A673 (cell line): ENCODE measurements at regions not wholly inside any gene's neighbourhood (a gene's known extent, or its start where the extent isn't known, plus 50 kb on each side); places are given as distances from the start of the nearest gene placed in this dataset.

Source experiments
- BruUV-seq: library from RNA; stranded (reverse); fragments of 400-500 nt; replicated peaks from 2 replicates; lab custom pipeline; 2021; lab: Mats Ljungman, UMichigan
- CTCF ChIA-PET: fragments of 300-600 bp; sonication (Branson Sonifier 250); formaldehyde crosslinking; loops from one replicate; lab custom pipeline; 2022; ENCODE audit warnings: antibody characterized with exemption; lab: Charles Lee
- POLR2A ChIA-PET: fragments of 300-600 bp; sonication (Branson Sonifier 250); formaldehyde crosslinking; loops from one replicate; lab custom pipeline; 2022; ENCODE audit warnings: antibody characterized with exemption; ENCODE audit not compliant: low non-redundant PET; lab: Charles Lee
- DNase-seq: peaks from one replicate; pipeline ENCODE4 v3.0.0-alpha.2; 2015; ENCODE audit warnings: low spot score
- H3K27ac ChIP-seq: fragments of 200-600 bp; sonication (generic); 2 replicates; pipeline ENCODE4 v1.5.1; 2016; ENCODE audit warnings: mixed run types, low read depth, mild to moderate bottlenecking, mixed read lengths, antibody characterized with exemption, low read length; ENCODE audit not compliant: poor library complexity, severe bottlenecking
- H3K27me3 ChIP-seq: fragments of 200-600 bp; sonication (generic); replicated peaks from 2 replicates; pipeline ENCODE4 v1.6.1; 2017; ENCODE audit warnings: mixed run types, low read depth, mild to moderate bottlenecking, mixed read lengths, antibody characterized with exemption, low read length; ENCODE audit not compliant: insufficient read depth, poor library complexity
- H3K36me3 ChIP-seq: fragments of 200-600 bp; sonication (generic); 2 replicates; pipeline ENCODE4 v1.6.1; 2016; ENCODE audit warnings: mixed run types, mild to moderate bottlenecking, mixed read lengths, antibody characterized with exemption, low read length; ENCODE audit not compliant: insufficient read depth, poor library complexity, severe bottlenecking
- H3K4me1 ChIP-seq: fragments of 200-600 bp; sonication (generic); 2 replicates; pipeline ENCODE4 v1.6.1; 2017; ENCODE audit warnings: mixed run types, mild to moderate bottlenecking, mixed read lengths, antibody characterized with exemption, low read length; ENCODE audit not compliant: insufficient read depth, poor library complexity, severe bottlenecking
- H3K4me3 ChIP-seq: fragments of 200-600 bp; sonication (generic); 2 replicates; pipeline ENCODE4 v1.5.1; 2016; ENCODE audit warnings: low read depth, mixed run types, mild to moderate bottlenecking, mixed read lengths, low read length; ENCODE audit not compliant: poor library complexity, severe bottlenecking
- H3K9me3 ChIP-seq: fragments of 200-600 bp; sonication (generic); 2 replicates; pipeline ENCODE4 v1.6.1; 2016; ENCODE audit warnings: mixed run types, low read depth, mild to moderate bottlenecking, mixed read lengths, antibody characterized with exemption, low read length; ENCODE audit not compliant: poor library complexity, severe bottlenecking
- EZH2 ChIP-seq: fragments of 200-600 bp; sonication (generic); IDR thresholded peaks from 2 replicates; pipeline ENCODE4 v1.6.1; 2017; ENCODE audit warnings: borderline replicate concordance, low read depth, mild to moderate bottlenecking, mixed read lengths, antibody characterized with exemption, low read length; ENCODE audit not compliant: poor library complexity, severe bottlenecking
- intact Hi-C: fragments of 100-400 bp; cut with micrococcal nuclease; formaldehyde crosslinking; loops from one replicate; pipeline ENCODE4 v1.10.0; 2022; ENCODE audit not compliant: unreplicated experiment
- TF ChIP-seq, protein P1 (sequence below): fragments of 300-800, 200-600 bp; sonication (generic); conservative IDR thresholded peaks from 2 replicates; pipeline ENCODE4 v1.5.1; 2017; ENCODE audit warnings: low read depth, mild to moderate bottlenecking, antibody characterized with exemption, low read length, moderate library complexity, mixed read lengths

DNA sequence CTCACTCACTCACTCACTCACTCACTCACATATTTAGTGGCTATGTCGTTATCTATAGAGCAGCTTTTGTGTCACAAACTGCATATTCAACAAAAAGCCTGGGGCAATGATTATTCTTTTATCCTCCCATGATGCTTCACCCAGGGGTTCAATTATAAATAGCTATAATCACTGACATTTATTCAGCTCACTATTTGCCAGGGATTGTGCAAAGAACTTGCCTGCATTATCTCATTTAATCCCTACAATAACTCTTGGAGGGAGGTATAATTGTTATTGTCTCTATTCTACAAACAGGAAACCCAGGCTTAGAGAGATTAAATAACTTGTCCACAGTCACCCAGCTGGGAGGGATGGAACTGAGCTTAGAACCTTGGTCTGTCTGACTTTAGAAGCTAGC is 298.0 kb upstream of the MSX2 start:
- BruUV-seq = no TSS peak
- Histone ChIP-seq H3K27ac (no peak overlapping the region), H3K9me3 (no peaks in the 10 kb centered on the region), H3K4me1 (peaks cover 7% of the 10 kb centered on the region), H3K36me3 (no peaks in the 10 kb centered on the region), H3K4me3 (no peak overlapping the region), H3K27me3 (no peaks in the 10 kb centered on the region)
- DNase-seq = peak; percentile 83
- TF ChIP-seq, protein P1, sequence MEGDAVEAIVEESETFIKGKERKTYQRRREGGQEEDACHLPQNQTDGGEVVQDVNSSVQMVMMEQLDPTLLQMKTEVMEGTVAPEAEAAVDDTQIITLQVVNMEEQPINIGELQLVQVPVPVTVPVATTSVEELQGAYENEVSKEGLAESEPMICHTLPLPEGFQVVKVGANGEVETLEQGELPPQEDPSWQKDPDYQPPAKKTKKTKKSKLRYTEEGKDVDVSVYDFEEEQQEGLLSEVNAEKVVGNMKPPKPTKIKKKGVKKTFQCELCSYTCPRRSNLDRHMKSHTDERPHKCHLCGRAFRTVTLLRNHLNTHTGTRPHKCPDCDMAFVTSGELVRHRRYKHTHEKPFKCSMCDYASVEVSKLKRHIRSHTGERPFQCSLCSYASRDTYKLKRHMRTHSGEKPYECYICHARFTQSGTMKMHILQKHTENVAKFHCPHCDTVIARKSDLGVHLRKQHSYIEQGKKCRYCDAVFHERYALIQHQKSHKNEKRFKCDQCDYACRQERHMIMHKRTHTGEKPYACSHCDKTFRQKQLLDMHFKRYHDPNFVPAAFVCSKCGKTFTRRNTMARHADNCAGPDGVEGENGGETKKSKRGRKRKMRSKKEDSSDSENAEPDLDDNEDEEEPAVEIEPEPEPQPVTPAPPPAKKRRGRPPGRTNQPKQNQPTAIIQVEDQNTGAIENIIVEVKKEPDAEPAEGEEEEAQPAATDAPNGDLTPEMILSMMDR = no peak
- TF ChIP-seq EZH2 = no peak
- intact Hi-C loops = loop anchor here (5.0 kb wide), 1 partner anchor 106 kb away; no protein-coding TSS in a partner anchor
- ChIA-PET POLR2A (no interaction called here), CTCF (no interaction called here)

DNA sequence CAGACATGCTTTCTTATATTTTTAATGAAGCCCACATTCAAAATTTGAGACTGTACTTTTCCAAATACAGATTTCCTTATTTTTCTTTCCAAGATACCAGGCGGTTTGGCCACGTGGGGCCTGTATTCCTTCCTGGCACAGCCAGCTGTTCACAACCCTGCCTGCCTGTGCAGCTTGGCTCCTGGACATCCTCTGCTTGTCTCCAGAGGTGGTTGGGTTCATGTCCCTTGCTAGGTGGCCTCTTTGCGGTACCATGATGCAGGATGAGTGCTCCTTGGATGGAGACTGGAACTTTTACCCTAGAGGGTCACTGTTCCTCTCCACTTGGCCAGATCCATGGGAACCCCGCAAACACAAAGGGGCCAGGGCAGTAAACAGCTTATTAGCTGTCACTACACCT is 297.5 kb upstream of the MSX2 start:
- CTCF ChIA-PET = no interaction called here

DNA sequence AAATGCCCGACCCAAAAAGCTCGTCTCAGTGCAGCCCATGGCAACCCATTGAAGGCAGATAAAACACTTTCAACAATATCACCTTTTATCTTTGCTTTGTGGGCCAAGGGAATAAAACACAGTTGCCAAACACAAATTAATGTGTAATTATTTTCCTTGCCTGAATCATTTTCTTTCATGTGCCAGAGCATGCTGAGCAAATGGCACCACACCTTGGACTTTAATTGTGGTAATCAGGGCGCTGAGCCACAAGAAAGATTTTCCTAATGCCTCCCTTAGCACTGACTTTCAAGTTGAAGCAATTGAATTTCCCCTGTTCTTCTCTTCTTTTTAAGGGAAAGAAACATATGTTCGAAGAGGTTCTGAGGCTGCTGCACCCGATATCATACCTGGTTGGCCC is 297.1 kb upstream of the MSX2 start:
- peaks cover 7% of the 10 kb centered on the region for H3K4me1 ChIP-seq
- ChIA-PET CTCF (no interaction called here), POLR2A (no interaction called here)
- H3K9me3 ChIP-seq = no peaks in the 10 kb centered on the region
- H3K36me3 ChIP-seq = no peaks in the 10 kb centered on the region
- DNase-seq = no peak
- no peak for TF ChIP-seq EZH2
- TF ChIP-seq, protein P1 = no peak
- H3K27ac ChIP-seq = no peak overlapping the region
- no peaks in the 10 kb centered on the region for H3K27me3 ChIP-seq
- BruUV-seq = no TSS peak
- no peak overlapping the region for H3K4me3 ChIP-seq
- intact Hi-C loops = loop anchor here (5.0 kb wide), 1 partner anchor 105 kb away; no protein-coding TSS in a partner anchor

More for the DNA sequence above, 297.5 kb upstream of the MSX2 start:
- H3K27me3 ChIP-seq = no peaks in the 10 kb centered on the region
- TF ChIP-seq, protein P1 = no peak
- TF ChIP-seq EZH2 = no peak
- H3K4me3 ChIP-seq = no peak overlapping the region
- H3K27ac ChIP-seq = no peak overlapping the region
- POLR2A ChIA-PET = no interaction called here
- BruUV-seq = no TSS peak
- intact Hi-C loops = loop anchor here (5.0 kb wide), 1 partner anchor 105 kb away; no protein-coding TSS in a partner anchor
- peaks cover 7% of the 10 kb centered on the region for H3K4me1 ChIP-seq
- no peaks in the 10 kb centered on the region for H3K36me3 ChIP-seq
- DNase-seq = no peak
- no peaks in the 10 kb centered on the region for H3K9me3 ChIP-seq
